OCI-LY1 (cell line): ENCODE measurements at regions not wholly inside any gene's neighbourhood (a gene's known extent, or its start where the extent isn't known, plus 50 kb on each side); places are given as distances from the start of the nearest gene placed in this dataset.
"Not testable (repeated sequence)": the region's sequence is repeated elsewhere in the genome, so short reads cannot be mapped to it uniquely, and the experiment has no call there.

ENCODE experiments used
- H2AFZ ChIP-seq: fragments of 200-600 bp; sonication (generic), shearing (Covaris generic); 2 replicates; pipeline ENCODE4 v1.6.0; 2014; ENCODE audit warnings: antibody characterized with exemption, mild to moderate bottlenecking, low read length
- H3F3A ChIP-seq: fragments of 200-600 bp; sonication (generic), shearing (Covaris generic); 2 replicates; pipeline ENCODE4 v1.6.0; 2014; ENCODE audit warnings: mild to moderate bottlenecking, antibody characterized with exemption, low read length, moderate library complexity; ENCODE audit not compliant: insufficient read depth
- H3K27ac ChIP-seq: fragments of 200-600 bp; sonication (generic); 2 replicates; pipeline ENCODE4 v1.5.1; 2014; ENCODE audit warnings: low read length, mixed run types, mild to moderate bottlenecking, low read depth; ENCODE audit not compliant: poor library complexity, severe bottlenecking
- H3K27me3 ChIP-seq: fragments of 200-600 bp; sonication (generic); 2 replicates; pipeline ENCODE4 v1.6.0; 2014; ENCODE audit warnings: antibody characterized with exemption, mild to moderate bottlenecking, low read length, moderate library complexity; ENCODE audit not compliant: insufficient read depth
- H3K36me3 ChIP-seq: fragments of 200-600 bp; sonication (generic); 2 replicates; pipeline ENCODE4 v1.6.1; 2014; ENCODE audit warnings: mild to moderate bottlenecking, antibody characterized with exemption, low read length, moderate library complexity, mixed read lengths; ENCODE audit not compliant: insufficient read depth
- H3K4me1 ChIP-seq: fragments of 200-600 bp; sonication (generic); 2 replicates; pipeline ENCODE4 v1.5.1; 2014; ENCODE audit warnings: mild to moderate bottlenecking, low read length, moderate library complexity; ENCODE audit not compliant: insufficient read depth, severe bottlenecking
- H3K4me2 ChIP-seq: fragments of 200-600 bp; sonication (generic), shearing (Covaris generic); 2 replicates; pipeline ENCODE4 v1.6.1; 2014; ENCODE audit warnings: low read length
- H3K4me3 ChIP-seq: fragments of 200-600 bp; sonication (generic); 2 replicates; pipeline ENCODE4 v1.5.1; 2014; ENCODE audit warnings: low read length, low read depth, mild to moderate bottlenecking, mixed read lengths; ENCODE audit not compliant: poor library complexity, severe bottlenecking
- H3K79me2 ChIP-seq: fragments of 200-600 bp; shearing (Covaris generic); 2 replicates; pipeline ENCODE4 v1.6.1; 2016; ENCODE audit warnings: mixed run types, low read length, mixed read lengths; ENCODE audit not compliant: insufficient read depth
- H3K9ac ChIP-seq: fragments of 200-600 bp; sonication (generic), shearing (Covaris generic); 2 replicates; pipeline ENCODE4 v1.6.1; 2014; ENCODE audit warnings: mild to moderate bottlenecking, low read length, mixed read lengths
- H3K9me2 ChIP-seq: fragments of 200-600 bp; sonication (generic), shearing (Covaris generic); 2 replicates; pipeline ENCODE4 v1.6.1; 2014; ENCODE audit warnings: low read depth, mild to moderate bottlenecking, low read length, mixed read lengths
- H3K9me3 ChIP-seq: fragments of 200-600 bp; shearing (Covaris generic); 2 replicates; pipeline ENCODE4 v1.6.1; 2014; ENCODE audit warnings: low read length, mixed read lengths
- H4K20me1 ChIP-seq: fragments of 200-600 bp; sonication (generic), shearing (Covaris generic); 2 replicates; pipeline ENCODE4 v1.6.0; 2016; ENCODE audit warnings: mild to moderate bottlenecking, low read length; ENCODE audit not compliant: insufficient read depth
- EZH2 ChIP-seq: fragments of 200-600 bp; sonication (generic), shearing (Covaris generic); IDR thresholded peaks from 2 replicates; pipeline ENCODE4 v1.8.0; 2017; ENCODE audit warnings: borderline replicate concordance, mixed run types, mild to moderate bottlenecking, antibody characterized with exemption, low read length, moderate library complexity, mixed read lengths
- TF ChIP-seq, protein P1 (sequence below): fragments of 200-600 bp; sonication (generic), shearing (Covaris generic); IDR thresholded peaks from 2 replicates; pipeline ENCODE4 v1.5.1; 2017; ENCODE audit warnings: mild to moderate bottlenecking, antibody characterized with exemption, low read length, moderate library complexity, mixed read lengths

GRCh38 chr2:192628017-192628416 is 433.3 kb upstream of the TMEFF2 start:
- H2AFZ ChIP-seq: no peak overlapping the region
- H3F3A ChIP-seq: no peaks in the 10 kb centered on the region
- no peak overlapping the region for H3K27ac ChIP-seq
- no peaks in the 10 kb centered on the region for H3K9me3 ChIP-seq
- H4K20me1 ChIP-seq: no peaks in the 10 kb centered on the region
- no peak overlapping the region for H3K4me2 ChIP-seq
- H3K4me3 ChIP-seq: no peak overlapping the region
- TF ChIP-seq, protein P1, sequence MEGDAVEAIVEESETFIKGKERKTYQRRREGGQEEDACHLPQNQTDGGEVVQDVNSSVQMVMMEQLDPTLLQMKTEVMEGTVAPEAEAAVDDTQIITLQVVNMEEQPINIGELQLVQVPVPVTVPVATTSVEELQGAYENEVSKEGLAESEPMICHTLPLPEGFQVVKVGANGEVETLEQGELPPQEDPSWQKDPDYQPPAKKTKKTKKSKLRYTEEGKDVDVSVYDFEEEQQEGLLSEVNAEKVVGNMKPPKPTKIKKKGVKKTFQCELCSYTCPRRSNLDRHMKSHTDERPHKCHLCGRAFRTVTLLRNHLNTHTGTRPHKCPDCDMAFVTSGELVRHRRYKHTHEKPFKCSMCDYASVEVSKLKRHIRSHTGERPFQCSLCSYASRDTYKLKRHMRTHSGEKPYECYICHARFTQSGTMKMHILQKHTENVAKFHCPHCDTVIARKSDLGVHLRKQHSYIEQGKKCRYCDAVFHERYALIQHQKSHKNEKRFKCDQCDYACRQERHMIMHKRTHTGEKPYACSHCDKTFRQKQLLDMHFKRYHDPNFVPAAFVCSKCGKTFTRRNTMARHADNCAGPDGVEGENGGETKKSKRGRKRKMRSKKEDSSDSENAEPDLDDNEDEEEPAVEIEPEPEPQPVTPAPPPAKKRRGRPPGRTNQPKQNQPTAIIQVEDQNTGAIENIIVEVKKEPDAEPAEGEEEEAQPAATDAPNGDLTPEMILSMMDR: no peak
- no peak for TF ChIP-seq EZH2
- no peak overlapping the region for H3K9ac ChIP-seq
- H3K36me3 ChIP-seq: no peaks in the 10 kb centered on the region
- H3K4me1 ChIP-seq: no peaks in the 10 kb centered on the region
- H3K79me2 ChIP-seq: no peaks in the 10 kb centered on the region
- no peaks in the 10 kb centered on the region for H3K9me2 ChIP-seq
- no peaks in the 10 kb centered on the region for H3K27me3 ChIP-seq

DNA sequence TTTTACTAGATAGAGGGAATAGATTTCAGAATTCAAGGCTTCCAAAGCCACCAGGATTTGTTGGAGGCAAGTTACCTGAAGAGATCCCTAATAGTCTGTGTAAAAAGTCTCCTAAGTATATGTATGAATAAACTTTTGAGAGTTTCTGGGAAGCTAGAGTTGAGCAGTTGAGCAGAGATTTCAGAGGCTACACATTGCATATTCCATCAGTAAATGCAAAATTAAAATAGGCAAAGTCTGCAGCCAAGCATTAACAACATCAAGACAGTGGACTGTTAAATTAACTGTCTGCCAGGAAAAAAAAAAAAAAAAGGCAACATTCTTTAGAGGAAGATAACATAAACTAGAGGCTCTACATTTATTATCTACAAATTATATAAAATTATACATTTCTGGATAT is 420.4 kb upstream of the TMEFF2 start:
- H3K27me3 ChIP-seq: no peaks in the 10 kb centered on the region
- no peak overlapping the region for H2AFZ ChIP-seq
- no peak overlapping the region for H3K4me2 ChIP-seq
- no peaks in the 10 kb centered on the region for H3K9me3 ChIP-seq
- TF ChIP-seq, protein P1: no peak
- no peak for TF ChIP-seq EZH2
- H3K4me3 ChIP-seq: no peak overlapping the region
- no peaks in the 10 kb centered on the region for H3K36me3 ChIP-seq
- H3K9ac ChIP-seq: no peak overlapping the region
- H3F3A ChIP-seq: no peaks in the 10 kb centered on the region
- H3K27ac ChIP-seq: no peak overlapping the region
- H3K9me2 ChIP-seq: no peaks in the 10 kb centered on the region
- no peaks in the 10 kb centered on the region for H4K20me1 ChIP-seq
- no peaks in the 10 kb centered on the region for H3K4me1 ChIP-seq
- no peaks in the 10 kb centered on the region for H3K79me2 ChIP-seq

DNA sequence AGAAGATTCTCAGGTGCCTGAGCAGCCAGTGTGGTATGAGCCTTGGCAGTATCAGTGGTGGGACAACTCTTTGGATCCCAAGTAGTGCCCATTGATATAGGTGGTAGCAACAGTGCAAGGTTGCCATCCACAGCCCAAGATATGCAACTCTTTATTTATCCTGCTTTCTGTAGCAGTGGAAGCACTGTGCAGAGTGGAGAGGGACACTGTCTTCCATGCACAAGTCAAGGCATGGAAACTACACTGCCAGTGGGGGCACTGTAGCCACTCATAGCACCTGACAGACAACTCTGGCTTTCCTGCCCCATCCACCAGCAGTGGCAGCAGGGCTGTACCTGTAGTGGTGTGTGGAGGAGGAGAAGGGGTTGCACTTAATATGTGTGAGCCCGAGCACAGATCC is 409.6 kb upstream of the TMEFF2 start:
- H3K36me3 ChIP-seq: no peaks in the 10 kb centered on the region
- H3K9me3 ChIP-seq: no peaks in the 10 kb centered on the region
- no peaks in the 10 kb centered on the region for H3K27me3 ChIP-seq
- no peaks in the 10 kb centered on the region for H3K4me1 ChIP-seq
- no peaks in the 10 kb centered on the region for H3K9me2 ChIP-seq
- H3K79me2 ChIP-seq: no peaks in the 10 kb centered on the region
- H2AFZ ChIP-seq: no peak overlapping the region
- no peak overlapping the region for H3K27ac ChIP-seq
- no peak overlapping the region for H3K9ac ChIP-seq
- H3K4me3 ChIP-seq: no peak overlapping the region
- no peaks in the 10 kb centered on the region for H3F3A ChIP-seq
- H3K4me2 ChIP-seq: no peak overlapping the region
- TF ChIP-seq EZH2: no peak
- TF ChIP-seq, protein P1: no peak
- no peaks in the 10 kb centered on the region for H4K20me1 ChIP-seq

DNA sequence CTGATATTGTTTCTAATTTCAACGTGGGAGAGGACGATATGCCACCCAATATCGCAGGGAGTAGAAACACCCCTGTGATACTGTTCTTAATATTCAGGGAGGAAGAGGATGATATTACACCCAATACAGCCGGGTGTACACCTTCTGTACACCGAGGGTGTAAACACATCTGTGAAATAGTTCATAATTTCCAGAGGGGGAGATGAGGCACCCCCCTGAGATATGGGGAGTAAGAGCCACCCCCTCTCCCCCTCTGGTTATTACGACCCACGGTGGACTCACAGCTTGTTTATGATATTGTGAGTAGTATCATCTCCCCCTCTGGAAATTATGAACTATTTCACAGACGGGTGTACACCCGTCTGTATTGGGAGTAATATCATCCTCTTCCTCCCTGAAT is 403.9 kb upstream of the TMEFF2 start:
- not testable (repeated sequence) for H3K9ac ChIP-seq, H2AFZ ChIP-seq, H3K27me3 ChIP-seq, H3K4me1 ChIP-seq, H3K4me3 ChIP-seq, H3F3A ChIP-seq, H3K27ac ChIP-seq, H3K4me2 ChIP-seq, H3K79me2 ChIP-seq, H3K36me3 ChIP-seq, H4K20me1 ChIP-seq, H3K9me2 ChIP-seq, H3K9me3 ChIP-seq
